ENCODE measurements at regions not wholly inside any gene's neighbourhood (a gene's known extent, or its start where the extent isn't known, plus 50 kb on each side); places are given as distances from the start of the nearest gene placed in this dataset.

- no peak for DNase-seq (ENCODE audit: low read depth, low spot score)
These were observed 142.4 kb downstream of the DDX1 start for GRCh38 chr2:15733867-15734673.

- no peak for DNase-seq (ENCODE audit: low read depth, low spot score)
These were observed 143.2 kb downstream of the DDX1 start for GRCh38 chr2:15734674-15735483.

- no peak for DNase-seq (ENCODE audit: low read depth, low spot score)
These were observed 144.0 kb downstream of the DDX1 start for GRCh38 chr2:15735484-15736326.

GRCh38 chr2:15736396-15737180, 144.9 kb downstream of the DDX1 start:
- DNase-seq (ENCODE audit: low read depth, low spot score), result no peak

- no peak for DNase-seq (ENCODE audit: low read depth, low spot score)
These were observed 145.9 kb downstream of the DDX1 start for GRCh38 chr2:15737314-15738224.

- DNase-seq (ENCODE audit: low read depth, low spot score), result no peak
These were observed 146.5 kb downstream of the DDX1 start for GRCh38 chr2:15738225-15738546.

- no peak for DNase-seq (ENCODE audit: low read depth, low spot score)
These were observed 147.3 kb downstream of the DDX1 start for GRCh38 chr2:15738943-15739342.

GRCh38 chr2:15744820-15745219, 153.2 kb downstream of the DDX1 start:
- DNase-seq (ENCODE audit: low read depth, low spot score), result no peak

- DNase-seq (ENCODE audit: low read depth, low spot score), result no peak
These were observed 153.7 kb downstream of the DDX1 start for GRCh38 chr2:15745350-15745749.

- no peak for DNase-seq (ENCODE audit: low read depth, low spot score)
These were observed 154.4 kb downstream of the DDX1 start for GRCh38 chr2:15745907-15746702.

- no peak for DNase-seq (ENCODE audit: low read depth, low spot score)
These were observed 155.3 kb downstream of the DDX1 start for GRCh38 chr2:15746703-15747550.

GRCh38 chr2:15747603-15748471, 156.2 kb downstream of the DDX1 start:
- no peak for DNase-seq (ENCODE audit: low read depth, low spot score)

GRCh38 chr2:15748736-15749323, 157.2 kb downstream of the DDX1 start:
- no peak for DNase-seq (ENCODE audit: low read depth, low spot score)

GRCh38 chr2:15749460-15750432, 158.1 kb downstream of the DDX1 start:
- DNase-seq (ENCODE audit: low read depth, low spot score), result no peak

GRCh38 chr2:15750433-15750814, 158.8 kb downstream of the DDX1 start:
- DNase-seq (ENCODE audit: low read depth, low spot score), result no peak

- no peak for DNase-seq (ENCODE audit: low read depth, low spot score)
These were observed 159.2 kb downstream of the DDX1 start for GRCh38 chr2:15750822-15751329.
